AG10803 (cell line): ENCODE measurements at regions not wholly inside any gene's neighbourhood (a gene's known extent, or its start where the extent isn't known, plus 50 kb on each side); places are given as distances from the start of the nearest gene placed in this dataset.

Experiments
- DNase-seq: peaks from one replicate; pipeline ENCODE4 v3.0.0; 2010; ENCODE audit warnings: low read depth
- H3K4me3 ChIP-seq: 2 replicates; pipeline ENCODE4 v1.5.1; 2011; ENCODE audit warnings: mild to moderate bottlenecking, low read length, control low read depth
- TF ChIP-seq, protein P1 (sequence below): conservative IDR thresholded peaks from 2 replicates; pipeline ENCODE4 v1.5.1; 2011; ENCODE audit warnings: mild to moderate bottlenecking, low read length, control low read depth, inconsistent platforms

DNA sequence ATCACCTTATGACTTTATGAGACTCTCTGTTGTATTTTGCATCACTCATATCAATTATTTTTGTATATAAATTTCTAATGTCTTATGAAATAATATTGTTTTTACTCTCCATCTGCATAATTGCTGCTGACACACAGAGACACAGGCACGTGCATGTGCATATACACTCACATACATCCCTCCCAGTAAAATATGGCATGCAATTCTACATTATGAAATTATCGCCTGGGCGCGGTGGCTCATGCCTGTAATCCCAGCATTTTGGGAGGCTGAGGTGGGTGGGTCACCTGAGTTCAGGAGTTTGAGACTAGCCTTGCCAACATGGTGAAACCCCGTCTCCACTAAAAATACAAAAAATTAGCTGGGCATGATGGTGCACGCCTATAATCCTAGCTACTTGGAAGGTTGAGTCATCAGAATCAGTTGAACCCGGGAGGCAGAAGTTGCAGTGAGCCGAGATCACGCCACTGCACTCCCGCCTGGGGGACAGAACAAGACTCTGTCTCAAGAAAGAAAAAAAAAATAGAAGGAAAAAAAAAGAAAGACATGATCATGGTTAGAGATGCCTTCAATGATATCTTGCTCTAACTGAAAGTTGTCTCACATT lies 96.7 kb upstream of the LUZP2 start:
- TF ChIP-seq, protein P1, sequence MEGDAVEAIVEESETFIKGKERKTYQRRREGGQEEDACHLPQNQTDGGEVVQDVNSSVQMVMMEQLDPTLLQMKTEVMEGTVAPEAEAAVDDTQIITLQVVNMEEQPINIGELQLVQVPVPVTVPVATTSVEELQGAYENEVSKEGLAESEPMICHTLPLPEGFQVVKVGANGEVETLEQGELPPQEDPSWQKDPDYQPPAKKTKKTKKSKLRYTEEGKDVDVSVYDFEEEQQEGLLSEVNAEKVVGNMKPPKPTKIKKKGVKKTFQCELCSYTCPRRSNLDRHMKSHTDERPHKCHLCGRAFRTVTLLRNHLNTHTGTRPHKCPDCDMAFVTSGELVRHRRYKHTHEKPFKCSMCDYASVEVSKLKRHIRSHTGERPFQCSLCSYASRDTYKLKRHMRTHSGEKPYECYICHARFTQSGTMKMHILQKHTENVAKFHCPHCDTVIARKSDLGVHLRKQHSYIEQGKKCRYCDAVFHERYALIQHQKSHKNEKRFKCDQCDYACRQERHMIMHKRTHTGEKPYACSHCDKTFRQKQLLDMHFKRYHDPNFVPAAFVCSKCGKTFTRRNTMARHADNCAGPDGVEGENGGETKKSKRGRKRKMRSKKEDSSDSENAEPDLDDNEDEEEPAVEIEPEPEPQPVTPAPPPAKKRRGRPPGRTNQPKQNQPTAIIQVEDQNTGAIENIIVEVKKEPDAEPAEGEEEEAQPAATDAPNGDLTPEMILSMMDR = no peak
- no peak for DNase-seq
- no peak overlapping the region for H3K4me3 ChIP-seq

DNA sequence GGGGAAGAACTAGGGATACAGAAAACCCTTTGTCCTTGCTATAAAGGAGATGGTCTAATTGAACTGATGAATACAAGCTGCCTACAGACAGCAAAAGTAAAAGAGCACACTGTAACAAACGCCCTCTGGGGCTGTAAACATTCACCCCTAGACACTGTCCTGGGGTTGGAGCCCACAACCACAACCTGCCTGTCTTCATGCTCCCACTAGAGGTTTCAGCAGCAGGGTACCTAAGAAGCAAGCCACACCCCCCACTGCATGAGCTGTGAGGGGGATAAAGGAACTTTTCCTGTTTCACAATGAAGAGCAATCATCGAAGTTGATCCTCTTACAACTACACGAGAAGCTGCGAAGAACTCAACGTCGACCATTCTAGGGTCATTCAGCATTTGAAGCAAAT lies 90.5 kb upstream of the LUZP2 start:
- TF ChIP-seq, protein P1 = no peak
- H3K4me3 ChIP-seq = no peak overlapping the region
- DNase-seq = no peak

DNA sequence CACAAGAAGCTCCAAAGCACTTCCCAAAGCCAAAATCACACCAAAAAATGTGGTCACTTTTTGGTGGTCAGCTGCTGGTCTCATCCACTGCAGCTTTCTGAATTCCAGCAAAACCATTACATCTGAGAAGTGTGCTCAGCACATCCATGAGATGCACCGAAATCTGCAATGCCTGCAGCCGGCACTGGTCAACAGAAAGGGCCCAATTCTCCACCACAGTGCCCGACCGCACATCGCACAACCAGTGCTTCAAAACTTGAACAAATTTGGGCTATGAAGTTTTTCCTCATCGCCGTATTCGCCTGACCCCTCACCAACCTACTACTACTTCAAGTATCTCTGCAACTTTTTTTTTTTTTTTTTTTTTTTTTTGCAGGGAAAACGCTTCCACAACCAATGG lies 89.9 kb upstream of the LUZP2 start:
- no peak for DNase-seq
- TF ChIP-seq, protein P1 = no peak
- no peak overlapping the region for H3K4me3 ChIP-seq

DNA sequence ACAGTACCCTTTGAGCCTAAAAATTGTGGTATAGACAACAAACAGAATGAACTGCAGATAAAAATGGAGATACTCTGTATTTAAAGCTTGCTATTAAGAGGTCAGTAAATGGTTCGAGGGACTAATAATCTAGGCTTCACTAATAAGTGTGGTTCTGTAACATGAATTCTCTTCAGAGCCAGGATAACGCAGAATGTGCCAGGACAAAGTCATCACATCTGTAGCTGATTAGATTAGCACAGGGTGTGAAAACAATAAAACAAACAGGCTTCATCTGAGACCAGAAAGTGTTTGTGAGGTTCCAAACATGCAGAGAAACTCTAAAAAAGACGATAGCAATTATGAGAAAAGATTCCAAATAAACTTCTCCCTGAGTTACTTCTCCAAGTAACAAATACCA lies 89.1 kb upstream of the LUZP2 start:
- TF ChIP-seq, protein P1 = no peak
- H3K4me3 ChIP-seq = no peak overlapping the region
- no peak for DNase-seq

DNA sequence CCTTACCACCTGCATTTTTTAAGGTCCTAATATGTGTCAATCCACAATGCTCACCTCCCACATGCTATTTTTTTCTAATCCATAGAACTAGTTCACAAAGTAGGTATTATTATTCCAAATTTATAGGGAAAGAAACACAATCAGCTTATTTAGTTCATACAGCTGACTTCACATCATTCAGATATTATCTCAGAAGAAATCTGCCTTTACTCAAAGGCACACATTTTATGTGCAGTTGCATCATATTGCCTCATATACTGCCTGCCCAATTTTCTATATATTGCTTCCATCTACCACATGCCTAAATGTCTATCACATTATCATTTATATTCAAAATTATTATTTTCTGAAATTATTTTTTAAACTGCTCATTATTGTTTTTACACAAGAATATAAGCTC lies 88.7 kb upstream of the LUZP2 start:
- H3K4me3 ChIP-seq = no peak overlapping the region
- no peak for DNase-seq
- TF ChIP-seq, protein P1 = no peak

DNA sequence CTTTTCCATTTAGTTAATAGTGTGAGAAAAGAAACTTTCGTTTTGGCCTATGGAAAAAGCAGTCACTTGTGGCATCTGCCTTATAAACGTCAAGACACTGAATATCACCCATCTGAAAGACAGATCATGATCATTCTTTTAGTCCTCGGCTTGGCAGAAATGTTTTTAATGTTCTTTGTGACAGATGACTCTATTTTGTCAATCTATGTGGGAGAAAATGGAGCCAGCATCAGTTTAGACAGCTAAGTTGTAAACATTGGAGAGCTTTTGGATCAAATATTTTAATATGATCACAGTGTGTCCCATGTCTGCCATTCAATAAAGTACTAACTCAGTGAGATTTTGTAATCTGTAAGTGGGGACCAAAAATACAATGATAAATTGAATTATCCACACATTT lies 85.1 kb upstream of the LUZP2 start:
- TF ChIP-seq, protein P1 = no peak
- DNase-seq = no peak

DNA sequence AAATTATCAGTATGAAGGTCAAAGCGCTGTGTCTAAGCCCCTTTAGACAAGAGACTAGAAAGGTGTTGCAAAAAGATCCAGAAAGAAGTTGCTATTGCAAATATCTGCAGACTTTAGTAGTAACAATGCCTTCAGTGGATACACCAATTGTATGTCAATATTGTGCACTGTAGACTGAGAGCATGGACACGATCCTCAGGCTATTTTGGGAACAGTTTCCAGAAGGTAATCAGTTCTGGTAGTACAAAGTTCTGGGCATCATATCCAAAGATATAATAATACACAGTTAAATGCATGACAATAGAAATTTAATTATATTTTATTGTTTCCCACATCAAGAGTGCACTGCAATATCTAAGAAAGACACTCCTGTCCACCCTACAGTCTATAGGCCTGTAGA lies 84.1 kb upstream of the LUZP2 start:
- no peak overlapping the region for H3K4me3 ChIP-seq
- TF ChIP-seq, protein P1 = no peak
- no peak for DNase-seq

More for the DNA sequence above, 85.1 kb upstream of the LUZP2 start:
- H3K4me3 ChIP-seq = no peak overlapping the region
